Rectal smooth muscle tissue (tissue), 1 donor: ENCODE measurements at regions not wholly inside any gene's neighbourhood (a gene's known extent, or its start where the extent isn't known, plus 50 kb on each side); places are given as distances from the start of the nearest gene placed in this dataset.
"Not testable (repeated sequence)": the region's sequence is repeated elsewhere in the genome, so short reads cannot be mapped to it uniquely, and the experiment has no call there.

Source experiments
- H3K27ac ChIP-seq: one replicate; pipeline ENCODE4 v1.7.0; 2013; ENCODE audit warnings: low read depth, low read length, inconsistent platforms
- H3K27me3 ChIP-seq: one replicate; pipeline ENCODE4 v1.7.0; 2013; ENCODE audit warnings: low read length; ENCODE audit not compliant: control insufficient read depth, insufficient read depth
- H3K36me3 ChIP-seq: one replicate; pipeline ENCODE4 v1.7.0; 2013; ENCODE audit warnings: low read length; ENCODE audit not compliant: control insufficient read depth, insufficient read depth
- H3K4me1 ChIP-seq: one replicate; pipeline ENCODE4 v1.7.0; 2013; ENCODE audit warnings: low read length; ENCODE audit not compliant: control insufficient read depth, insufficient read depth
- H3K4me3 ChIP-seq: one replicate; pipeline ENCODE4 v1.7.0; 2013; ENCODE audit warnings: low read length
- H3K9ac ChIP-seq: one replicate; pipeline ENCODE4 v1.7.0; 2013; ENCODE audit warnings: low read length

- no peak overlapping the region for H3K27ac ChIP-seq
- H3K27me3 ChIP-seq: no peaks in the 10 kb centered on the region
- no peaks in the 10 kb centered on the region for H3K36me3 ChIP-seq
- no peak overlapping the region for H3K9ac ChIP-seq
- H3K4me1 ChIP-seq: no peaks in the 10 kb centered on the region
- no peak overlapping the region for H3K4me3 ChIP-seq
Observed at GRCh38 chr9:106478312-106478711, 384.7 kb upstream of the ZNF462 start.

DNA sequence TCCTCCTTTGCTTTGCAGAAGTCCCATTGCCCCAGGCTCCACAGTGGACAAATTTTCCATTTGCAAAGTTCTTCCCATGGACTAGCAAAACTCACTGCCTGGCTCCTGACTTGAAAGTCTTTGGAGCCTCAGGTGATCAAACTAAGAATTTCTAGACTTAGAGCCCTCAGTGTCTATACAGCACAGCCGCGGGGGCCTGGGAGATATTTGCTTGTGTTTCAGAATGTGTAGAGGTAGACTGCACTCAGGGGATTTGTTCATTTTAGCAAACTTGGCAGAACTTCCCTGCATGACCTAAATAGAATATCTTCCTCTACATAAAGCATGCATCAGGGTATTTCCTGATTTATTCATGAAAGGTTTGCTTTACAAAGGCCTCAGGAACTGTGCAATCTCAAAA is 384.2 kb upstream of the ZNF462 start:
- H3K27me3 ChIP-seq: no peaks in the 10 kb centered on the region
- no peak overlapping the region for H3K4me3 ChIP-seq
- H3K36me3 ChIP-seq: no peaks in the 10 kb centered on the region
- no peak overlapping the region for H3K9ac ChIP-seq
- H3K27ac ChIP-seq: no peak overlapping the region
- no peaks in the 10 kb centered on the region for H3K4me1 ChIP-seq

DNA sequence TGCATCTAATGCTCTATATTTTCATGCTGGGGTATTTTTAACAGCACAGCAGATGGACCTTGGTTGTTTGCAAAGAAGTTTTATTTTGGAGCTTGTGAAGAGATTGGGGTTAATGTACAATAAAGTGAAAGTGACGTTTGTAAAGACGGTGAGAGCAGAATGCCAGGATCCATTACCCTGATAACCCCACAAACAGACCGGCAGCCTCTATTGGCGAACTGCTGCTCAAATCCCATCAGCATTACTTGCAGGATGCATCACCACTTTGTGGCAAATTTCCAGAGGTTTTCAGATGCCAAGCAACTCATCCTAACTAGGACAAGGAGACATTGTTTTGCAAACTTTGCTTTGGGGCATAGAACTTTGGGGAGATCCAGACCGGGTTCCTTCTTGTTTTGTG is 383.3 kb upstream of the ZNF462 start:
- Histone ChIP-seq H3K27ac (no peak overlapping the region), H3K9ac (no peak overlapping the region), H3K27me3 (no peaks in the 10 kb centered on the region), H3K36me3 (no peaks in the 10 kb centered on the region), H3K4me3 (no peak overlapping the region), H3K4me1 (no peaks in the 10 kb centered on the region)

DNA sequence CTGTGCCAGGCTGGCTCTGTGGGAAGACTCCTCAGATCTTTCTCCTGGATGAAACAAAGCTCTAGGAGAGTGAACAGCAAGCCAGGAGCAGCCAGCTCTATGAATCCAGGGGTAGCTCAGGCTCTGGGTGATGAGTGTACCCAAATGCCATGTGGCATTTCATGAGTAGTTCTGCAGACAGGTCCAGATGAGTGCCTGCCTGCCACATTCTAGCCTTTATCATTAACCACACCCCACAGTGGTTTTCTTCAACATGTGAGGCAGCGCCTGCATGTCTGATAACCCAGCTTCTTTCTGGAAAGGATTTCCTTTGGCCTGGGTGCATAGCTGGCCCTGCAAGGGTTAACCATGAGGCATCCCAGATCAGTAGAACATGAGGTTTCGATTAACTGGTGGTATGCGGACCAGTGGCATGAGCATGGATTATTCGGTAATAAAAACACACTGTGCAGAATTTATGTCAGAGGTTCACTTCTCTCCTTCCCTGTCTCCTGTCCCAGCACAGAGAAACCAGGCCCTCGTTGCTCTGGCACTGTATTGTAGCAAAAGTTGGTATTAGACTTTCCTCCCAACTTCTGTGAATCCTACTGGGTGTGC is 381.9 kb upstream of the ZNF462 start:
- Histone ChIP-seq H3K4me1 (no peaks in the 10 kb centered on the region), H3K36me3 (no peaks in the 10 kb centered on the region), H3K27me3 (no peaks in the 10 kb centered on the region), H3K9ac (no peak overlapping the region), H3K4me3 (no peak overlapping the region), H3K27ac (no peak overlapping the region)

DNA sequence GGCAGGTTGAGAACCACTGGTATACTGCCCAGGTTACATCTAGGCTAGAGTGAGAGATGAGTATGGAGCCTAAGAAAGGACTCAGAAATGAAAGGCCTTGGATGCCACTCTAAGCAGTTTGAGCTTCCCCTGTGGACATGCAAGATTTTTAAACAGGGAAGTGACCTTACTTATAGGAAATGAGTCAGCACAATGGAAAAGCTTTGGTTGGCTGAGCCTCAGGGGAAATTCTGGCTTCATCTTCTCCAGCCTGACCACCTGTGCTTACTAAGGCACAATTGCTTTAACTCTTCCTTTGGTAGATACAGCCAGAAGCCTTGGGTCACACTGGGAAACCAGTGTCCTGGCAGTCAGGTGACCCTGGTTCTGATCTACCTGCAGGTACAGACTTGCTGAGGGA is 380.2 kb upstream of the ZNF462 start:
- Histone ChIP-seq H3K27me3 (no peaks in the 10 kb centered on the region), H3K27ac (no peak overlapping the region), H3K36me3 (no peaks in the 10 kb centered on the region), H3K9ac (no peak overlapping the region), H3K4me1 (no peaks in the 10 kb centered on the region), H3K4me3 (no peak overlapping the region)

- no peaks in the 10 kb centered on the region for H3K27me3 ChIP-seq
- no peak overlapping the region for H3K9ac ChIP-seq
- H3K4me3 ChIP-seq: no peak overlapping the region
- no peaks in the 10 kb centered on the region for H3K36me3 ChIP-seq
- no peaks in the 10 kb centered on the region for H3K4me1 ChIP-seq
- no peak overlapping the region for H3K27ac ChIP-seq
Observed at GRCh38 chr9:106486685-106487084, 376.3 kb upstream of the ZNF462 start.

DNA sequence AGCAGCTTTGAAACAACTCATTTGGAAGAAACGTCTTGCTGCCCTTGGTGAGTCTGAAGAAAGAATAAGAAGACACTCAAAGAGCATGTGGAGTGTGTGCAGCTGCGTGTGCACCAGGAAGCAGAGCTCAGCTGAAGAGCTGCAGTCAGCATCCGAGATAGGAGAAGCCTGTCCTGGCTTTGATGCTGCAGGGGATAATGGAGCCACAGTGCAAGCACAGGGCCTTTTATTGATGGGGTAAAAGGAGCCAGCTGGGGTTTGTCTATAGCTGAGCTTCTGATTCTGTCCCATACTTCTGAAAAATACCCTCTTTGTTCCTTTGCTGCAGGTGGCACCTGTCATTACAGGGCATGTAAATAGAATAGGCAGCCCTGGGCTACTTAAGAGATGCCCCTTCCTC is 375.7 kb upstream of the ZNF462 start:
- H3K27ac ChIP-seq: no peak overlapping the region
- H3K9ac ChIP-seq: no peak overlapping the region
- no peaks in the 10 kb centered on the region for H3K36me3 ChIP-seq
- H3K27me3 ChIP-seq: no peaks in the 10 kb centered on the region
- no peaks in the 10 kb centered on the region for H3K4me1 ChIP-seq
- H3K4me3 ChIP-seq: no peak overlapping the region

DNA sequence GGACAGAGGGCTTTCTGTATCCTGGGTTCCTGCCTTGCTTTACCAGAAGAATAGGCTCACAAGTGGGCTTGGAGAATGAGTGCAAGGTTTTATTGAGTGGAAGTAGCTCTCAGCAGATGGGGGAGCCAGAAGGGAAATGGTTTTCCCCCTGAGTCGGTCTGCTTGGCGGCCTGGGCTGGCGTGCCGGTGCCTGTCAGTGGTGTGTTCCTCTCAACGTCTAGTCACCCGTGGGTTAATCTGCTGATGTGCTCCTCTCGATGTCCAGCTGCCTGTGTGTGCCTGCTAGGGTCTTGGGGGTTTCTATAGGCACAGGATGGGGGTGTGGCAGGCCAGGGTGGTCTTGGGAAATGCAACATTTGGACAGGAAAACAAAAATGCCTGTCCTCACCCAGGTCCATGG is 370.8 kb upstream of the ZNF462 start:
- not testable (repeated sequence) for H3K36me3 ChIP-seq, H3K4me1 ChIP-seq, H3K27me3 ChIP-seq, H3K4me3 ChIP-seq, H3K9ac ChIP-seq, H3K27ac ChIP-seq

GRCh38 chr9:106500171-106500570 is 362.8 kb upstream of the ZNF462 start:
- Histone ChIP-seq H3K9ac (no peak overlapping the region), H3K36me3 (no peaks in the 10 kb centered on the region), H3K27me3 (no peaks in the 10 kb centered on the region), H3K27ac (no peak overlapping the region), H3K4me3 (no peak overlapping the region), H3K4me1 (no peaks in the 10 kb centered on the region)

GRCh38 chr9:106501210-106501609 is 361.8 kb upstream of the ZNF462 start:
- H3K27ac ChIP-seq, H3K36me3 ChIP-seq, H3K9ac ChIP-seq, H3K4me1 ChIP-seq, H3K27me3 ChIP-seq, H3K4me3 ChIP-seq: not testable (repeated sequence)

DNA sequence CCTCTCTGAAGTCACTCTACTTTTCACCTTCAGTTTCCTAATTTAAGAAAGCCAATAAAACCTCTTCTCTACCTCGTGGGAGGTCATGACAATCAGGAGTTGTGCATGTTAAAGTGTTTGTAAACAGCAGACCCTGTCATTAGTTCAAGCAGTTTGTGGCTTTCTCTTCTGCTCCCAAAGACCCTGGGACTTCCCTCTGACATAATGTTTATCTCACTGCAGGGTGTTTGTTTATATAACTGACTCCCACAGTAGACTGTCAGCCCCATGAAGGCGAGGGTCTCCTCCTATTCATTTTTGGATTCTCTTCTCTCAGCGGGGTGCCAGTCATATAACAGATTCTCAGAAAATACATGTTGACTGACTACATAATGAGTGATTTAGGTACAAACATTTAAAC is 360.0 kb upstream of the ZNF462 start:
- Histone ChIP-seq H3K27ac (no peak overlapping the region), H3K36me3 (no peaks in the 10 kb centered on the region), H3K9ac (no peak overlapping the region), H3K27me3 (no peaks in the 10 kb centered on the region), H3K4me3 (no peak overlapping the region), H3K4me1 (no peaks in the 10 kb centered on the region)

- no peak overlapping the region for H3K4me3 ChIP-seq
- H3K9ac ChIP-seq: no peak overlapping the region
- H3K4me1 ChIP-seq: no peaks in the 10 kb centered on the region
- no peaks in the 10 kb centered on the region for H3K36me3 ChIP-seq
- no peak overlapping the region for H3K27ac ChIP-seq
- no peaks in the 10 kb centered on the region for H3K27me3 ChIP-seq
Observed at GRCh38 chr9:106503759-106504158, 359.2 kb upstream of the ZNF462 start.

- Histone ChIP-seq H3K27me3 (no peaks in the 10 kb centered on the region), H3K4me3 (no peak overlapping the region)
Observed at GRCh38 chr9:106526716-106527204, 336.2 kb upstream of the ZNF462 start.

More at GRCh38 chr9:106526716-106527204, 336.2 kb upstream of the ZNF462 start:
- H3K9ac ChIP-seq: no peak overlapping the region
- no peak overlapping the region for H3K27ac ChIP-seq
- no peaks in the 10 kb centered on the region for H3K4me1 ChIP-seq
- no peaks in the 10 kb centered on the region for H3K36me3 ChIP-seq
